T-helper 1 cell (primary cell): ENCODE measurements at regions not wholly inside any gene's neighbourhood (a gene's known extent, or its start where the extent isn't known, plus 50 kb on each side); places are given as distances from the start of the nearest gene placed in this dataset.
A peak's percentile ranks its signal among the peaks of the same experiment; 100 is the strongest.

Experiments
- DNase-seq, 5 donors: peaks; one replicate each; pipeline ENCODE4 v3.0.0-alpha.2; 2012 to 2020

- no peak for DNase-seq
Observed at GRCh38 chr14:101184104-101184455, 280.6 kb upstream of the RTL1 start.

- no peak for DNase-seq
Observed at GRCh38 chr14:101184572-101184971, 281.1 kb upstream of the RTL1 start.

GRCh38 chr14:101185073-101185835 lies 281.7 kb upstream of the RTL1 start:
- no peak for DNase-seq

GRCh38 chr14:101185946-101186345 lies 282.4 kb upstream of the RTL1 start:
- DNase-seq: no peak

GRCh38 chr14:101186544-101186943 lies 283.0 kb upstream of the RTL1 start:
- no peak for DNase-seq

GRCh38 chr14:101186992-101187815 lies 283.7 kb upstream of the RTL1 start:
- no peak for DNase-seq

- no peak for DNase-seq
Observed at GRCh38 chr14:101187816-101188570, 284.5 kb upstream of the RTL1 start.

- no peak for DNase-seq
Observed at GRCh38 chr14:101188571-101188915, 285.0 kb upstream of the RTL1 start.

GRCh38 chr14:101189266-101189665 lies 285.7 kb upstream of the RTL1 start:
- DNase-seq: no peak

GRCh38 chr14:101189962-101190560 lies 286.5 kb upstream of the RTL1 start:
- DNase-seq: no peak

- no peak for DNase-seq
Observed at GRCh38 chr14:101191101-101191720, 287.7 kb upstream of the RTL1 start.

- DNase-seq: no peak
Observed at GRCh38 chr14:101191721-101192660, 288.5 kb upstream of the RTL1 start.

GRCh38 chr14:101192661-101193000 lies 289.1 kb upstream of the RTL1 start:
- no peak for DNase-seq

- DNase-seq: no peak
Observed at GRCh38 chr14:101193106-101193844, 289.8 kb upstream of the RTL1 start.

- no peak for DNase-seq
Observed at GRCh38 chr14:101193845-101194372, 290.4 kb upstream of the RTL1 start.

GRCh38 chr14:101194373-101195308 lies 291.1 kb upstream of the RTL1 start:
- DNase-seq: peak in 1 of 5 donors; percentile 2

- DNase-seq: no peak
Observed at GRCh38 chr14:101195309-101195901, 291.9 kb upstream of the RTL1 start.

GRCh38 chr14:101196051-101196712 lies 292.7 kb upstream of the RTL1 start:
- no peak for DNase-seq
